ENCODE measurements at regions not wholly inside any gene's neighbourhood (a gene's known extent, or its start where the extent isn't known, plus 50 kb on each side); places are given as distances from the start of the nearest gene placed in this dataset.
"Not testable (repeated sequence)": the region's sequence is repeated elsewhere in the genome, so short reads cannot be mapped to it uniquely, and the experiment has no call there.

- H3K9me3 ChIP-seq (ENCODE audit: control insufficient read depth in 2 of 2, insufficient read depth in 1 of 2, low read depth in 1 of 2, low read length in 1 of 2) = no peaks in the 10 kb centered on the region
- no peaks in the 10 kb centered on the region for H3K36me3 ChIP-seq (ENCODE audit: control insufficient read depth in 3 of 3, insufficient read depth in 2 of 3, low read depth in 1 of 3, low read length in 3 of 3)
- DNase-seq = no peak
- no peak for FAIRE-seq
- no peak overlapping the region for H3K27ac ChIP-seq (ENCODE audit: low read depth in 1 of 3, low read length in 2 of 3)
- whole genome bisulfite sequencing, 3 donors = 80 to 84% (median 80%) methylated on average over 5 of the region's 5 CpGs
- peaks cover 0 to 3% (median 2%) of the 10 kb centered on the region in 3 donors for H3K4me1 ChIP-seq (ENCODE audit: control insufficient read depth in 3 of 3, insufficient read depth in 2 of 3, low read depth in 1 of 3, low read length in 2 of 3)
- no peaks in the 10 kb centered on the region for H3K27me3 ChIP-seq (ENCODE audit: control insufficient read depth in 3 of 3, insufficient read depth in 3 of 3, low read length in 3 of 3)
- no peak overlapping the region for H3K4me3 ChIP-seq (ENCODE audit: low read depth in 1 of 3, low read length in 3 of 3)
Measured at GRCh38 chr12:107513184-107513583, 172.4 kb upstream of the PWP1 start.

- no peaks in the 10 kb centered on the region for H3K36me3 ChIP-seq (ENCODE audit: control insufficient read depth in 3 of 3, insufficient read depth in 2 of 3, low read depth in 1 of 3, low read length in 3 of 3)
- FAIRE-seq (no peak), DNase-seq (no peak)
- H3K9me3 ChIP-seq (ENCODE audit: control insufficient read depth in 2 of 2, insufficient read depth in 1 of 2, low read depth in 1 of 2, low read length in 1 of 2) = no peaks in the 10 kb centered on the region
- H3K27ac ChIP-seq (ENCODE audit: low read depth in 1 of 3, low read length in 2 of 3) = no peak overlapping the region
- peaks cover 0 to 3% (median 2%) of the 10 kb centered on the region in 3 donors for H3K4me1 ChIP-seq (ENCODE audit: control insufficient read depth in 3 of 3, insufficient read depth in 2 of 3, low read depth in 1 of 3, low read length in 2 of 3)
- 40 to 66% (median 60%) methylated on average over 3 of the region's 3 CpGs for WGBS, 3 donors
- no peaks in the 10 kb centered on the region for H3K27me3 ChIP-seq (ENCODE audit: control insufficient read depth in 3 of 3, insufficient read depth in 3 of 3, low read length in 3 of 3)
- no peak overlapping the region for H3K4me3 ChIP-seq (ENCODE audit: low read depth in 1 of 3, low read length in 3 of 3)
Measured at GRCh38 chr12:107513636-107514400, 171.8 kb upstream of the PWP1 start.

GRCh38 chr12:107514887-107515445, 170.6 kb upstream of the PWP1 start:
- FAIRE-seq (no peak), DNase-seq (no peak)
- WGBS, 3 donors = 82 to 86% (median 84%) methylated on average over 7 of the region's 7 CpGs
- Histone ChIP-seq H3K9me3 (ENCODE audit: control insufficient read depth in 2 of 2, insufficient read depth in 1 of 2, low read depth in 1 of 2, low read length in 1 of 2) (no peaks in the 10 kb centered on the region), H3K27me3 (ENCODE audit: control insufficient read depth in 3 of 3, insufficient read depth in 3 of 3, low read length in 3 of 3) (no peaks in the 10 kb centered on the region), H3K4me3 (ENCODE audit: low read depth in 1 of 3, low read length in 3 of 3) (no peak overlapping the region), H3K27ac (ENCODE audit: low read depth in 1 of 3, low read length in 2 of 3) (no peak overlapping the region), H3K4me1 (ENCODE audit: control insufficient read depth in 3 of 3, insufficient read depth in 2 of 3, low read depth in 1 of 3, low read length in 2 of 3) (peaks cover 0 to 3% (median 2%) of the 10 kb centered on the region in 3 donors), H3K36me3 (ENCODE audit: control insufficient read depth in 3 of 3, insufficient read depth in 2 of 3, low read depth in 1 of 3, low read length in 3 of 3) (no peaks in the 10 kb centered on the region)

- FAIRE-seq (no peak), DNase-seq (no peak)
- no peaks in the 10 kb centered on the region for H3K27me3 ChIP-seq (ENCODE audit: control insufficient read depth in 3 of 3, insufficient read depth in 3 of 3, low read length in 3 of 3)
Measured at GRCh38 chr12:107515446-107515958, 170.1 kb upstream of the PWP1 start.

GRCh38 chr12:107517816-107518215, 167.8 kb upstream of the PWP1 start:
- H3K27me3 ChIP-seq (ENCODE audit: control insufficient read depth in 3 of 3, insufficient read depth in 3 of 3, low read length in 3 of 3) = not testable (repeated sequence)

More at GRCh38 chr12:107515446-107515958, 170.1 kb upstream of the PWP1 start:
- Histone ChIP-seq H3K4me3 (ENCODE audit: low read depth in 1 of 3, low read length in 3 of 3) (no peak overlapping the region), H3K36me3 (ENCODE audit: control insufficient read depth in 3 of 3, insufficient read depth in 2 of 3, low read depth in 1 of 3, low read length in 3 of 3) (no peaks in the 10 kb centered on the region), H3K27ac (ENCODE audit: low read depth in 1 of 3, low read length in 2 of 3) (no peak overlapping the region), H3K4me1 (ENCODE audit: control insufficient read depth in 3 of 3, insufficient read depth in 2 of 3, low read depth in 1 of 3, low read length in 2 of 3) (peaks cover 0 to 3% (median 2%) of the 10 kb centered on the region in 3 donors), H3K9me3 (ENCODE audit: control insufficient read depth in 2 of 2, insufficient read depth in 1 of 2, low read depth in 1 of 2, low read length in 1 of 2) (no peaks in the 10 kb centered on the region)
- WGBS, 3 donors = 45 to 77% (median 58%) methylated on average over 2 of the region's 2 CpGs

GRCh38 chr12:107518868-107519267, 166.7 kb upstream of the PWP1 start:
- H3K9me3 ChIP-seq (ENCODE audit: control insufficient read depth in 2 of 2, insufficient read depth in 1 of 2, low read depth in 1 of 2, low read length in 1 of 2) = peaks cover 0 to 3% of the 10 kb centered on the region in 2 donors
- WGBS, 3 donors = 91 to 94% (median 93%) methylated on average over 4 of the region's 4 CpGs
- H3K4me3 ChIP-seq (ENCODE audit: low read depth in 1 of 3, low read length in 3 of 3) = no peak overlapping the region
- FAIRE-seq (no peak), DNase-seq (no peak)
- H3K27ac ChIP-seq (ENCODE audit: low read depth in 1 of 3, low read length in 2 of 3) = no peak overlapping the region
- no peaks in the 10 kb centered on the region for H3K36me3 ChIP-seq (ENCODE audit: control insufficient read depth in 3 of 3, insufficient read depth in 2 of 3, low read depth in 1 of 3, low read length in 3 of 3)
- peaks cover 0 to 6% (median 2%) of the 10 kb centered on the region in 3 donors for H3K4me1 ChIP-seq (ENCODE audit: control insufficient read depth in 3 of 3, insufficient read depth in 2 of 3, low read depth in 1 of 3, low read length in 2 of 3)
- H3K27me3 ChIP-seq (ENCODE audit: control insufficient read depth in 3 of 3, insufficient read depth in 3 of 3, low read length in 3 of 3) = no peaks in the 10 kb centered on the region

More at GRCh38 chr12:107517816-107518215, 167.8 kb upstream of the PWP1 start:
- not testable (repeated sequence) for H3K9me3 ChIP-seq (ENCODE audit: control insufficient read depth in 2 of 2, insufficient read depth in 1 of 2, low read depth in 1 of 2, low read length in 1 of 2); DNase-seq; H3K4me1 ChIP-seq (ENCODE audit: control insufficient read depth in 3 of 3, insufficient read depth in 2 of 3, low read depth in 1 of 3, low read length in 2 of 3); H3K36me3 ChIP-seq (ENCODE audit: control insufficient read depth in 3 of 3, insufficient read depth in 2 of 3, low read depth in 1 of 3, low read length in 3 of 3); H3K4me3 ChIP-seq (ENCODE audit: low read depth in 1 of 3, low read length in 3 of 3); H3K27ac ChIP-seq (ENCODE audit: low read depth in 1 of 3, low read length in 2 of 3); FAIRE-seq
- WGBS, 3 donors = 95 to 100% (median 98%) methylated on average over 3 of the region's 4 CpGs

GRCh38 chr12:107519906-107520859, 165.4 kb upstream of the PWP1 start:
- WGBS, 3 donors = 88 to 91% (median 89%) methylated on average over 19 of the region's 19 CpGs
- H3K9me3 ChIP-seq (ENCODE audit: control insufficient read depth in 2 of 2, insufficient read depth in 1 of 2, low read depth in 1 of 2, low read length in 1 of 2) = peaks cover 0 to 3% of the 10 kb centered on the region in 2 donors
- H3K4me1 ChIP-seq (ENCODE audit: control insufficient read depth in 3 of 3, insufficient read depth in 2 of 3, low read depth in 1 of 3, low read length in 2 of 3) = peaks cover 0 to 5% (median 0%) of the 10 kb centered on the region in 3 donors
- no peaks in the 10 kb centered on the region for H3K36me3 ChIP-seq (ENCODE audit: control insufficient read depth in 3 of 3, insufficient read depth in 2 of 3, low read depth in 1 of 3, low read length in 3 of 3)
- no peak for FAIRE-seq
- H3K27me3 ChIP-seq (ENCODE audit: control insufficient read depth in 3 of 3, insufficient read depth in 3 of 3, low read length in 3 of 3) = no peaks in the 10 kb centered on the region
- no peak overlapping the region for H3K4me3 ChIP-seq (ENCODE audit: low read depth in 1 of 3, low read length in 3 of 3)
- no peak overlapping the region for H3K27ac ChIP-seq (ENCODE audit: low read depth in 1 of 3, low read length in 2 of 3)
- no peak for DNase-seq

GRCh38 chr12:107521826-107522355, 163.7 kb upstream of the PWP1 start:
- WGBS, 3 donors = 92 to 100% (median 93%) methylated on average over 3 of the region's 3 CpGs
- peaks cover 0 to 3% of the 10 kb centered on the region in 2 donors for H3K9me3 ChIP-seq (ENCODE audit: control insufficient read depth in 2 of 2, insufficient read depth in 1 of 2, low read depth in 1 of 2, low read length in 1 of 2)
- H3K36me3 ChIP-seq (ENCODE audit: control insufficient read depth in 3 of 3, insufficient read depth in 2 of 3, low read depth in 1 of 3, low read length in 3 of 3) = no peaks in the 10 kb centered on the region
- DNase-seq (no peak), FAIRE-seq (no peak)
- H3K4me1 ChIP-seq (ENCODE audit: control insufficient read depth in 3 of 3, insufficient read depth in 2 of 3, low read depth in 1 of 3, low read length in 2 of 3) = peaks cover 0 to 5% (median 0%) of the 10 kb centered on the region in 3 donors
- H3K4me3 ChIP-seq (ENCODE audit: low read depth in 1 of 3, low read length in 3 of 3) = no peak overlapping the region
- H3K27me3 ChIP-seq (ENCODE audit: control insufficient read depth in 3 of 3, insufficient read depth in 3 of 3, low read length in 3 of 3) = no peaks in the 10 kb centered on the region
- no peak overlapping the region for H3K27ac ChIP-seq (ENCODE audit: low read depth in 1 of 3, low read length in 2 of 3)

Data from small intestine (tissue), 7 donors.